Transverse colon (tissue), 4 donors: ENCODE measurements at regions not wholly inside any gene's neighbourhood (a gene's known extent, or its start where the extent isn't known, plus 50 kb on each side); places are given as distances from the start of the nearest gene placed in this dataset.

Experiments used
- DNase-seq: peaks from one replicate; pipeline ENCODE4 v3.0.0-alpha.2; 2019
- H3K27ac ChIP-seq, 4 donors: fragments of 200-600 bp; sonication (generic); 2 replicates each; pipeline ENCODE4 v1.5.1; 2016 to 2018; ENCODE audit warnings: inconsistent platforms in 4 of 4
- H3K27me3 ChIP-seq: fragments of 200-600 bp; sonication (generic); 2 replicates; pipeline ENCODE4 v1.5.1; 2017; ENCODE audit warnings: inconsistent platforms
- H3K36me3 ChIP-seq, 4 donors: fragments of 200-600 bp; sonication (generic); 2 replicates each; pipeline ENCODE4 v1.5.1; 2017 to 2019; ENCODE audit warnings: inconsistent platforms in 4 of 4
- H3K4me1 ChIP-seq, 4 donors: fragments of 200-600 bp; sonication (generic); 2 replicates each; pipeline ENCODE4 v1.5.1; 2017 to 2020; ENCODE audit warnings: inconsistent platforms in 4 of 4
- H3K4me3 ChIP-seq, 4 donors: fragments of 200-600 bp; sonication (generic); 1 replicate in 1 of 4; 2 replicates in 3 of 4; pipeline versions ENCODE4 v1.5.1 to v1.6.1; 2017 to 2019; ENCODE audit warnings: inconsistent platforms in 4 of 4
- H3K9me3 ChIP-seq, 2 donors: fragments of 200-600 bp; sonication (generic); 2 replicates each; pipeline ENCODE4 v1.5.1; 2017 to 2019; ENCODE audit warnings: inconsistent platforms in 2 of 2
- EP300 ChIP-seq: sonication (generic); formaldehyde crosslinking; IDR thresholded peaks from one replicate; pipeline ENCODE4 v1.6.1; 2017; ENCODE audit warnings: antibody characterized with exemption, low read depth
- POLR2A ChIP-seq: fragments of 450-650 bp; IDR thresholded peaks from one replicate; pipeline ENCODE4 v1.6.1; 2016; ENCODE audit warnings: antibody characterized with exemption, mild to moderate bottlenecking, moderate library complexity
- POLR2AphosphoS5 ChIP-seq, 3 donors: sonication (generic); formaldehyde crosslinking; IDR thresholded peaks; one replicate each; pipeline ENCODE4 v1.6.1; 2016; ENCODE audit warnings: antibody characterized with exemption in 3 of 3
- WGBS, 2 donors: methylation state at CpG; one replicate each; pipeline ENCODE4 v1.1.5; 2018; ENCODE audit warnings: low coverage in 1 of 2; 5-methylcytosine and 5-hydroxymethylcytosine counted together
- in situ Hi-C, 4 donors: fragments of 200-750 bp; cut with MboI; loops; one replicate each; pipeline versions ENCODE4 v1.15.0 to v1.15.1; 2017; ENCODE audit warnings: low sequenced_read_pairs in 3 of 4, low pct_ligation_motif_present in 1 of 4, low pct_unique_long_range_greater_than_20kb in 1 of 4
- intact Hi-C: fragments of 100-400 bp; cut with DNase I; formaldehyde crosslinking; loops from one replicate; pipeline ENCODE4 v1.15.1; 2023; ENCODE audit warnings: low total_unique reads
- TF ChIP-seq, protein P1 (sequence below), 5 experiments: fragments of 200-600 bp in 3 of 5; fragments of 450-650 bp in 2 of 5; sonication (generic) in 3 of 5; IDR thresholded peaks; 1 replicate in 2 of 5; 2 replicates in 3 of 5; pipeline ENCODE4 v1.5.1; 2016 to 2017; ENCODE audit warnings: antibody characterized with exemption in 5 of 5, inconsistent platforms in 3 of 5, mild to moderate bottlenecking in 2 of 5, moderate library complexity in 1 of 5

DNA sequence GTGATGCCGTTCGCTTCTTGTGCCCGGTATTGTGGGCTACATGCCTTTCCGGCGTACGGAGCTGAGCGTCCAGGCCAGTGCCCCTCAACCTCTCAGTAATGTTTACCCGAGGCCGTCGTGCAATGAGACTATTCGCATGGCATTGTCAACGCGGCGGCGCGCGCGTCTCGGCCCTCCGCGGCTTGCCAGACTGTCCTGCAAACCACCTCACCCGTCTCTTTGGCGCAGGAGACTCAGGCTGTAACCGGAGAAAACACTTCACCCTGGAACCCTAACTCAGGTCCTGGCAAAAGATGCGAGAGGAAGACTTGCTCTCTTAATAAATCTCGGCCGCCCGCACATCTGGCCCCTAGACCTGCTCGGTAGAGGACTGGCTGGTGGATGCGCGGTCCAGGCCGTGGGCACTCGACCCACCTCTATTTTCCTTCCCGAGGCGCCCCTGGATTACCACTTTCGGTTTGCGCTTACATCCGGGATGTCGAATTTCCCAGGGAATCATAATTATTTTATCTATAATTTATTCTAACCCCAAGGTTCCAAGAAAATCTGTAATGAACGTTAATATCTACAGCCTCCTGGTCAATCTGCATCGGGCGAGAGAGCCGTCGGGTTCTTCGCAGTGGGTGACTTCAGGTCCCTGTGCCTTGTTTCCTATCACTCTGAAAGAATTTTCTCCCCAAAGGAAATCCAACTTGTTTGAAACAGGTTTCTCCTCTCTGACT is 71.8 kb upstream of the POLG start:
- Histone ChIP-seq H3K27ac (no peak overlapping the region), H3K36me3 (no peaks in the 10 kb centered on the region), H3K27me3 (peaks cover 100% of the 10 kb centered on the region), H3K4me1 (peaks cover 14 to 54% (median 27%) of the 10 kb centered on the region in 4 donors), H3K4me3 (peak overlapping the region in 1 of 4 donors; percentile 29), H3K9me3 (no peaks in the 10 kb centered on the region)
- in situ Hi-C loops (no loop called here), intact Hi-C loops (no loop called here)
- DNase-seq, result no peak
- TF ChIP-seq EP300 (no peak), POLR2AphosphoS5 (IDR thresholded peaks at IDR 0.05) (no peak), POLR2A (no peak)
- TF ChIP-seq, protein P1, sequence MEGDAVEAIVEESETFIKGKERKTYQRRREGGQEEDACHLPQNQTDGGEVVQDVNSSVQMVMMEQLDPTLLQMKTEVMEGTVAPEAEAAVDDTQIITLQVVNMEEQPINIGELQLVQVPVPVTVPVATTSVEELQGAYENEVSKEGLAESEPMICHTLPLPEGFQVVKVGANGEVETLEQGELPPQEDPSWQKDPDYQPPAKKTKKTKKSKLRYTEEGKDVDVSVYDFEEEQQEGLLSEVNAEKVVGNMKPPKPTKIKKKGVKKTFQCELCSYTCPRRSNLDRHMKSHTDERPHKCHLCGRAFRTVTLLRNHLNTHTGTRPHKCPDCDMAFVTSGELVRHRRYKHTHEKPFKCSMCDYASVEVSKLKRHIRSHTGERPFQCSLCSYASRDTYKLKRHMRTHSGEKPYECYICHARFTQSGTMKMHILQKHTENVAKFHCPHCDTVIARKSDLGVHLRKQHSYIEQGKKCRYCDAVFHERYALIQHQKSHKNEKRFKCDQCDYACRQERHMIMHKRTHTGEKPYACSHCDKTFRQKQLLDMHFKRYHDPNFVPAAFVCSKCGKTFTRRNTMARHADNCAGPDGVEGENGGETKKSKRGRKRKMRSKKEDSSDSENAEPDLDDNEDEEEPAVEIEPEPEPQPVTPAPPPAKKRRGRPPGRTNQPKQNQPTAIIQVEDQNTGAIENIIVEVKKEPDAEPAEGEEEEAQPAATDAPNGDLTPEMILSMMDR (IDR thresholded peaks at IDR 0.05), result no peak
- 12 to 18% methylated on average over 11 to 45 of the region's 45 CpGs for WGBS, 2 donors

DNA sequence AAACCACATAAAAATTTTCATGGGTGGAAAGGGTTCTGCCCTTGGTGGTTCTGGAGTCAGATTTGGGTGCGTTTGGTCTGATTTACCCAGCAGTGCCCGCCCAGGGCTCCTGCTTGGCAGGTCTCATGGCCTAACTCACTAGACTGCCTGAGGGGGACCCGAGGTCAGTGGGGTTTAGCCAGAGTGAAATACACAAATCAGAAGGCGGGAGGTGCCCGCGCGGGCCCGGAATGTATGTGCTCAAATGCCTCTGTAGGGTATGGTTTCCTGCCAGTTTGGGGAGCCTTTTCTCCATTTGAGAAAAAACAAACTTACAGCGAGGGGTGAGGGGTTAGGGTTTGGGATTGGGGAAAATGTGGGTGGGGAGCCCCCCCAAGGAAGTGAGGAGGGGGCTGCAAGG is 70.9 kb upstream of the POLG start:
- no peak for DNase-seq
- peaks cover 11 to 49% (median 24%) of the 10 kb centered on the region in 4 donors for H3K4me1 ChIP-seq
- H3K36me3 ChIP-seq, result no peaks in the 10 kb centered on the region
- H3K27ac ChIP-seq, result no peak overlapping the region
- WGBS, 2 donors, result 0 to 22% methylated on average over 1 to 9 of the region's 9 CpGs
- no peak overlapping the region for H3K4me3 ChIP-seq
- H3K27me3 ChIP-seq, result peaks cover 100% of the 10 kb centered on the region
- TF ChIP-seq POLR2AphosphoS5 (IDR thresholded peaks at IDR 0.05) (no peak), EP300 (no peak), POLR2A (no peak)
- TF ChIP-seq, protein P1 (IDR thresholded peaks at IDR 0.05), result no peak
- in situ Hi-C loops (no loop called here), intact Hi-C loops (no loop called here)
- H3K9me3 ChIP-seq, result no peaks in the 10 kb centered on the region

DNA sequence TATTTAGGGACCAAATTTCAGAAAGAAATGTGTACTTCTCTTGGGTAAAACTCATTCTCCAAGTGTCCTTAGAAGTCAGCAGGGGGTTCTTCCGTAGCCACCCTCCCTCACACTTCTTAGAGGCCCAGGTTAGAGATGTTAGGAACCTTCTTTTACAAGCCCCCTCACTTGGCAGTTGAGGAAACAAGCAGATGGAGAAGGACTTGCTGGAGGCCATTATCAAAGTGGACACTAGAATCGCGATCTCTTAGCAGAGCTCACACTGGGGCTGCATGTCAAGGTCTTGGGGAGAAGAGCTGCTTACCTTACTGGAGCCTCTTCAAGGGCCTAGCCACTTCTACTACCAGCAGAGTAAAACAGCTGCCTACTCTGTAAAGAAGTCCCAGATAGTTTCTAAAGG is 69.4 kb upstream of the POLG start:
- H3K4me3 ChIP-seq, result no peak overlapping the region
- H3K27ac ChIP-seq, result no peak overlapping the region
- intact Hi-C loops, result no loop called here
- H3K36me3 ChIP-seq, result no peaks in the 10 kb centered on the region
- in situ Hi-C loops, result no loop called here
- DNase-seq, result no peak
- H3K9me3 ChIP-seq, result no peaks in the 10 kb centered on the region
- peaks cover 100% of the 10 kb centered on the region for H3K27me3 ChIP-seq
- 51% methylated on average over 3 of the region's 3 CpGs; no CpG with 5 or more reads in 1 of the 2 donors for WGBS, 2 donors
- TF ChIP-seq, protein P1 (IDR thresholded peaks at IDR 0.05), result no peak
- peaks cover 14 to 54% (median 33%) of the 10 kb centered on the region in 4 donors for H3K4me1 ChIP-seq

DNA sequence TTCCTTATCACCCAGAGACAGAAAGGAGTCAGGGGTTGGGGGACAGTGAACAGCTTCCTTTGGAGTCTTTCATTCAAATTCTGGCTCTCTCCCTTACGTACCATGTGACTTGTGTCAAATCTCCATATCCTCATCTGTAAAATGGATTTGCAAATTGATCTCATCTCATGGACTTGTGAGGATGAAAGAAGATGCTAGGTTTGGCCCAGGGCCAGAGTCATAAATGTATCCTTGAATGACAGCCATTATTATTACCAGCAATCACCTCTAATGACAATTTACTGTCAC is 67.8 kb upstream of the POLG start:
- intact Hi-C loops, result no loop called here
- no peak for DNase-seq
- Histone ChIP-seq H3K4me1 (peaks cover 6 to 38% (median 23%) of the 10 kb centered on the region in 4 donors), H3K9me3 (no peaks in the 10 kb centered on the region), H3K36me3 (no peaks in the 10 kb centered on the region), H3K27me3 (peaks cover 100% of the 10 kb centered on the region), H3K27ac (no peak overlapping the region), H3K4me3 (no peak overlapping the region)
- 61% methylated on average over 1 of the region's 1 CpG; no CpG with 5 or more reads in 1 of the 2 donors for WGBS, 2 donors
- in situ Hi-C loops, result no loop called here
- TF ChIP-seq POLR2A, result no peak
- TF ChIP-seq POLR2AphosphoS5 (IDR thresholded peaks at IDR 0.05), result no peak
- TF ChIP-seq, protein P1 (IDR thresholded peaks at IDR 0.05), result no peak
- TF ChIP-seq EP300, result no peak
